IMR-90 (cell line): ENCODE measurements at regions not wholly inside any gene's neighbourhood (a gene's known extent, or its start where the extent isn't known, plus 50 kb on each side); places are given as distances from the start of the nearest gene placed in this dataset.
A peak's percentile ranks its signal among the peaks of the same experiment; 100 is the strongest.

Experiments
- ATAC-seq: fragments of 200-7000 bp; cut with Tn5 transposase; 2 replicates; pipeline ENCODE4 v1.9.1; 2020; ENCODE audit warnings: low read depth, mild to moderate bottlenecking, moderate library complexity
- BruUV-seq: library from RNA; stranded (reverse); fragments of 400-500 nt; replicated peaks from 2 replicates; lab custom pipeline; 2021; lab: Mats Ljungman, UMichigan
- CTCF ChIA-PET: fragments of 300-600 bp; formaldehyde crosslinking; extraction: SDS; loops from one replicate; lab custom pipeline; 2021; ENCODE audit warnings: antibody characterized with exemption; lab: Yijun Ruan, JAX
- POLR2A ChIA-PET: fragments of 300-600 bp; sonication (Branson Sonifier 250); formaldehyde crosslinking; loops from one replicate; lab custom pipeline; 2022; ENCODE audit warnings: antibody characterized with exemption; ENCODE audit not compliant: unreplicated experiment; lab: Charles Lee
- DNase-seq: peaks from one replicate; pipeline ENCODE4 v3.0.0; 2013
- H2AFZ ChIP-seq: replicated peaks from 2 replicates; pipeline ENCODE3; 2013; ENCODE audit warnings: low read length, mild to moderate bottlenecking; ENCODE audit not compliant: poor library complexity
- H2AK5ac ChIP-seq: 2 replicates; pipeline ENCODE4 v1.6.1; 2013; ENCODE audit warnings: low read depth, low read length, inconsistent platforms
- H2AK9ac ChIP-seq: replicated peaks from 2 replicates; pipeline ENCODE3; 2013; ENCODE audit warnings: mild to moderate bottlenecking, low read depth, low read length, moderate library complexity; ENCODE audit not compliant: poor library complexity
- H2BK120ac ChIP-seq: 2 replicates; pipeline ENCODE4 v1.6.1; 2013; ENCODE audit warnings: low read depth, low read length, inconsistent platforms
- H2BK15ac ChIP-seq: 3 replicates; pipeline ENCODE4 v1.6.1; 2013; ENCODE audit warnings: low read depth, low read length, inconsistent platforms
- H2BK20ac ChIP-seq: 2 replicates; pipeline ENCODE4 v1.6.1; 2013; ENCODE audit warnings: low read depth, mild to moderate bottlenecking, inconsistent platforms, low read length, moderate library complexity
- H2BK5ac ChIP-seq: 2 replicates; pipeline ENCODE4 v1.6.1; 2013; ENCODE audit warnings: mild to moderate bottlenecking, low read depth, low read length, inconsistent platforms; ENCODE audit not compliant: poor library complexity, severe bottlenecking
- H3K14ac ChIP-seq: replicated peaks from 2 replicates; pipeline ENCODE4 v1.6.1; 2013; ENCODE audit warnings: low read depth, low read length, inconsistent platforms
- H3K18ac ChIP-seq: 2 replicates; pipeline ENCODE4 v1.6.1; 2013; ENCODE audit warnings: low read depth, low read length, control low read depth
- H3K23ac ChIP-seq: 2 replicates; pipeline ENCODE4 v1.6.1; 2013; ENCODE audit warnings: low read depth, low read length, inconsistent platforms
- H3K27ac ChIP-seq: 2 replicates; pipeline ENCODE4 v1.5.1; 2013; ENCODE audit warnings: mild to moderate bottlenecking, control low read depth, low read length; ENCODE audit not compliant: insufficient read depth
- H3K27me3 ChIP-seq: 2 replicates; pipeline ENCODE4 v1.6.1; 2013; ENCODE audit warnings: low read length; ENCODE audit not compliant: control insufficient read depth, insufficient read depth
- H3K36me3 ChIP-seq: 2 replicates; pipeline ENCODE4 v1.6.1; 2013; ENCODE audit warnings: low read length, mixed read lengths; ENCODE audit not compliant: control insufficient read depth, insufficient read depth
- H3K4ac ChIP-seq: 2 replicates; pipeline ENCODE4 v1.6.1; 2013; ENCODE audit warnings: low read depth, low read length, inconsistent platforms
- H3K4me1 ChIP-seq: 2 replicates; pipeline ENCODE4 v1.6.1; 2013; ENCODE audit warnings: low read length, mixed read lengths; ENCODE audit not compliant: control insufficient read depth, insufficient read depth
- H3K4me2 ChIP-seq: 2 replicates; pipeline ENCODE4 v1.6.1; 2013; ENCODE audit warnings: low read depth, mild to moderate bottlenecking, control low read depth, low read length, moderate library complexity
- H3K4me3 ChIP-seq: 2 replicates; pipeline ENCODE4 v1.5.1; 2013; ENCODE audit warnings: low read depth, mild to moderate bottlenecking, control low read depth, low read length, moderate library complexity; ENCODE audit not compliant: insufficient read depth
- H3K56ac ChIP-seq: 2 replicates; pipeline ENCODE4 v1.6.1; 2013; ENCODE audit warnings: low read length, inconsistent platforms; ENCODE audit not compliant: insufficient read depth; ENCODE audit errors: extremely low read depth
- H3K79me1 ChIP-seq, 2 experiments: 2 replicates each; pipeline ENCODE4 v1.6.1; 2013; ENCODE audit warnings: low read length in 2 of 2, inconsistent platforms in 1 of 2, low read depth in 1 of 2
- H3K9ac ChIP-seq: 2 replicates; pipeline ENCODE4 v1.6.1; 2013; ENCODE audit warnings: low read depth, low read length, control low read depth
- H3K9me1 ChIP-seq: 2 replicates; pipeline ENCODE4 v1.6.1; 2013; ENCODE audit warnings: low read length, inconsistent platforms; ENCODE audit not compliant: insufficient read depth
- H3K9me3 ChIP-seq: 2 replicates; pipeline ENCODE4 v1.6.1; 2013; ENCODE audit warnings: low read length; ENCODE audit not compliant: control insufficient read depth, insufficient read depth
- H4K20me1 ChIP-seq: 2 replicates; pipeline ENCODE4 v1.6.1; 2013; ENCODE audit warnings: low read length, inconsistent platforms; ENCODE audit not compliant: insufficient read depth
- H4K5ac ChIP-seq: 2 replicates; pipeline ENCODE4 v1.6.1; 2013; ENCODE audit warnings: mild to moderate bottlenecking, low read depth, low read length, control low read depth
- H4K8ac ChIP-seq, 2 experiments: 2 replicates each; pipeline ENCODE4 v1.6.1; 2013; ENCODE audit warnings: low read depth in 2 of 2, low read length in 2 of 2, control low read depth in 1 of 2, inconsistent platforms in 1 of 2
- H4K91ac ChIP-seq: 2 replicates; pipeline ENCODE4 v1.6.1; 2013; ENCODE audit warnings: low read depth, low read length, inconsistent platforms; ENCODE audit not compliant: insufficient read depth
- BHLHE40 ChIP-seq: fragments of 150-350 bp; IDR thresholded peaks from 2 replicates; pipeline ENCODE4 v1.6.1; 2016; ENCODE audit warnings: mild to moderate bottlenecking, low read depth, low read length
- CEBPB ChIP-seq: IDR thresholded peaks from 2 replicates; pipeline ENCODE4 v1.6.1; 2012; ENCODE audit warnings: low read depth, low read length, improper control_type of control experiment
- CTCF ChIP-seq: conservative IDR thresholded peaks from 2 replicates; pipeline ENCODE4 v1.5.1; 2012; ENCODE audit warnings: mild to moderate bottlenecking, low read depth, low read length, improper control_type of control experiment
- ELK1 ChIP-seq: fragments of 150-350 bp; IDR thresholded peaks from 2 replicates; pipeline ENCODE4 v1.6.1; 2016; ENCODE audit warnings: low read depth, mild to moderate bottlenecking, low read length, moderate library complexity, borderline replicate concordance
- FOS ChIP-seq: fragments of 150-350 bp; IDR thresholded peaks from 2 replicates; pipeline ENCODE4 v1.6.1; 2016; ENCODE audit warnings: low read depth, low read length
- MAFK ChIP-seq: IDR thresholded peaks from 2 replicates; pipeline ENCODE4 v1.6.1; 2012; ENCODE audit warnings: low read depth, low read length, improper control_type of control experiment
- MXI1 ChIP-seq: IDR thresholded peaks from 2 replicates; pipeline ENCODE4 v1.6.1; 2012; ENCODE audit warnings: low read depth, mild to moderate bottlenecking, low read length, moderate library complexity, borderline replicate concordance
- NFE2L2 ChIP-seq: fragments of 150-350 bp; IDR thresholded peaks from 2 replicates; pipeline ENCODE4 v1.6.1; 2016; ENCODE audit warnings: low read depth, mild to moderate bottlenecking, low read length
- POLR2A ChIP-seq: IDR thresholded peaks from 2 replicates; pipeline ENCODE4 v1.6.1; 2012; ENCODE audit warnings: mild to moderate bottlenecking, low read depth, low read length
- RAD21 ChIP-seq: IDR thresholded peaks from 2 replicates; pipeline ENCODE4 v1.6.1; 2012; ENCODE audit warnings: low read length, improper control_type of control experiment
- RCOR1 ChIP-seq: IDR thresholded peaks from 2 replicates; pipeline ENCODE4 v1.6.1; 2012; ENCODE audit warnings: mild to moderate bottlenecking, low read length, improper control_type of control experiment; ENCODE audit not compliant: insufficient replicate concordance
- RFX5 ChIP-seq: IDR thresholded peaks from 2 replicates; pipeline ENCODE4 v1.8.0; 2012; ENCODE audit warnings: low read depth, mild to moderate bottlenecking, low read length, moderate library complexity
- SMC3 ChIP-seq: fragments of 150-350 bp; IDR thresholded peaks from 2 replicates; pipeline ENCODE4 v1.6.1; 2016; ENCODE audit warnings: low read depth, mild to moderate bottlenecking, antibody characterized with exemption, low read length, moderate library complexity
- USF2 ChIP-seq: fragments of 150-350 bp; IDR thresholded peaks from 2 replicates; pipeline ENCODE4 v1.6.1; 2017; ENCODE audit warnings: mild to moderate bottlenecking, antibody characterized with exemption, low read length, low read depth
- WGBS, 2 experiments: methylation state at CpG; one replicate each; pipeline versions ENCODE4 v1.1.5 to v1.1.7; 2013; ENCODE audit warnings: missing lambda C conversion rate in 2 of 2; ENCODE audit not compliant: insufficient read length in 1 of 2; ENCODE audit errors: extremely low coverage in 2 of 2; 5-methylcytosine and 5-hydroxymethylcytosine counted together
- dilution Hi-C: fragments of 300-500 bp; cut with HindIII; formaldehyde crosslinking; loops from one replicate; pipeline ENCODE4 v1.14.3; 2018; ENCODE audit warnings: low sequenced_read_pairs; ENCODE audit not compliant: unreplicated experiment
- in situ Hi-C: fragments of 300-500 bp; cut with MboI; formaldehyde crosslinking; loops from 3 replicates; pipeline ENCODE4 v1.14.3; 2019; ENCODE audit warnings: low sequenced_read_pairs, inconsistent platforms, mixed read lengths
- intact Hi-C: fragments of 100-400 bp; cut with micrococcal nuclease; formaldehyde crosslinking; loops from 2 replicates; pipeline ENCODE4 v1.10.0; 2022

GRCh38 chr9:87285183-87285850, 212.3 kb upstream of the DAPK1 start:
- Histone ChIP-seq H3K27ac (no peak overlapping the region), H2AFZ (no peak overlapping the region), H2AK9ac (no peak overlapping the region), H2BK15ac (peak overlapping the region; percentile 86; the same call in 2 of the 3 replicates), H4K5ac (peak overlapping the region; percentile 31), H3K9ac (no peak overlapping the region), H3K4me2 (no peak overlapping the region), H3K56ac (no peak overlapping the region), H3K9me3 (peaks cover 2% of the 10 kb centered on the region), H2AK5ac (peak overlapping the region; percentile 83), H3K4ac (peak overlapping the region; percentile 64), H3K79me1 (no peaks in the 10 kb centered on the region), H4K8ac (0 out of 4 replicates have a peak overlapping the region, but pooled peaks of 1 of the 2 experiments have one; percentile 17), H3K14ac (peak overlapping the region; percentile 40; the same call in 1 of the 2 replicates), H4K91ac (0 out of 2 replicates have a peak overlapping the region, but pooled peaks have one; percentile 32), H3K4me3 (no peak overlapping the region), H3K23ac (no peak overlapping the region), H3K18ac (peak overlapping the region; percentile 68), H2BK120ac (peak overlapping the region; percentile 53), H2BK5ac (no peak overlapping the region), H3K9me1 (peaks cover 10% of the 10 kb centered on the region; the same call in 1 of the 2 replicates), H2BK20ac (peak overlapping the region; percentile 53), H3K4me1 (peaks cover 14% of the 10 kb centered on the region), H4K20me1 (no peaks in the 10 kb centered on the region), H3K36me3 (no peaks in the 10 kb centered on the region), H3K27me3 (no peaks in the 10 kb centered on the region)
- CTCF ChIA-PET: no interaction called here
- in situ Hi-C loops (no loop called here), dilution Hi-C loops (no loop called here), intact Hi-C loops (no loop called here)
- no TSS peak for BruUV-seq
- no CpG with 5 or more reads among the region's 4 CpGs for WGBS, 2 experiments
- POLR2A ChIA-PET: no interaction called here
- no peak for TF ChIP-seq RFX5
- no peak for TF ChIP-seq SMC3
- no peak for TF ChIP-seq POLR2A
- no peak for TF ChIP-seq CTCF
- TF ChIP-seq ELK1: no peak
- TF ChIP-seq USF2: no peak
- TF ChIP-seq RCOR1: no peak
- TF ChIP-seq MAFK: no peak
- no peak for TF ChIP-seq RAD21
- no peak for TF ChIP-seq BHLHE40
- no peak for TF ChIP-seq FOS
- TF ChIP-seq MXI1: no peak
- TF ChIP-seq NFE2L2: no peak
- no peak for TF ChIP-seq CEBPB
- ATAC-seq (no peak), DNase-seq (peak; percentile 23)
